Mesenchymal stem cell (in vitro differentiated cells and primary cell): ENCODE measurements at regions not wholly inside any gene's neighbourhood (a gene's known extent, or its start where the extent isn't known, plus 50 kb on each side); places are given as distances from the start of the nearest gene placed in this dataset.
A peak's percentile ranks its signal among the peaks of the same experiment; 100 is the strongest.

Experiments
- DNase-seq: peaks from one replicate; pipeline ENCODE4 v3.0.0-alpha.2; 2013
- H2AFZ ChIP-seq: one replicate; pipeline ENCODE4 v1.6.1; 2013; ENCODE audit warnings: low read depth, mild to moderate bottlenecking, control low read depth, inconsistent platforms, low read length, moderate library complexity
- H2AK5ac ChIP-seq: 2 replicates; pipeline ENCODE4 v1.6.1; 2013; ENCODE audit warnings: low read length, moderate library complexity, mild to moderate bottlenecking, inconsistent platforms; ENCODE audit not compliant: severe bottlenecking
- H2BK120ac ChIP-seq: one replicate; pipeline ENCODE4 v1.6.1; 2013; ENCODE audit warnings: low read depth, mild to moderate bottlenecking, inconsistent platforms, low read length, moderate library complexity
- H2BK12ac ChIP-seq, 2 experiments: one replicate each; pipeline ENCODE4 v1.6.1; 2013; ENCODE audit warnings: inconsistent platforms in 2 of 2, low read length in 2 of 2, mild to moderate bottlenecking in 2 of 2, moderate library complexity in 2 of 2, control low read depth in 1 of 2
- H2BK15ac ChIP-seq: one replicate; pipeline ENCODE4 v1.6.1; 2013; ENCODE audit warnings: mild to moderate bottlenecking, low read depth, inconsistent platforms; ENCODE audit not compliant: poor library complexity, severe bottlenecking
- H2BK5ac ChIP-seq: 2 replicates; pipeline ENCODE4 v1.6.1; 2013; ENCODE audit warnings: low read depth, mild to moderate bottlenecking, low read length, control low read depth, inconsistent platforms; ENCODE audit not compliant: poor library complexity, severe bottlenecking
- H3K14ac ChIP-seq, 2 experiments: one replicate each; pipeline ENCODE4 v1.6.1; 2013; ENCODE audit warnings: inconsistent platforms in 2 of 2, low read length in 2 of 2, control low read depth in 1 of 2, mild to moderate bottlenecking in 1 of 2, moderate library complexity in 1 of 2
- H3K18ac ChIP-seq, 2 experiments: one replicate each; pipeline ENCODE4 v1.6.1; 2013; ENCODE audit warnings: inconsistent platforms in 2 of 2, low read length in 2 of 2, control low read depth in 1 of 2, low read depth in 1 of 2, mild to moderate bottlenecking in 1 of 2
- H3K23ac ChIP-seq, 2 experiments: one replicate each; pipeline ENCODE4 v1.6.1; 2013; ENCODE audit warnings: inconsistent platforms in 2 of 2, low read length in 2 of 2, mild to moderate bottlenecking in 2 of 2, moderate library complexity in 2 of 2, control low read depth in 1 of 2
- H3K27ac ChIP-seq: 2 replicates; pipeline ENCODE4 v1.5.1; 2013; ENCODE audit warnings: mild to moderate bottlenecking, moderate library complexity, low read length, control low read depth, inconsistent platforms; ENCODE audit not compliant: poor library complexity, severe bottlenecking
- H3K27me3 ChIP-seq, 2 experiments: 2 replicates each; pipeline versions ENCODE4 v1.6.1 to v1.7.0; 2013; ENCODE audit warnings: low read length in 2 of 2, mild to moderate bottlenecking in 2 of 2, moderate library complexity in 2 of 2, control low read depth in 1 of 2, inconsistent platforms in 1 of 2; ENCODE audit not compliant: control insufficient read depth in 1 of 2, insufficient read depth in 1 of 2
- H3K36me3 ChIP-seq, 2 experiments: 2 replicates each; pipeline versions ENCODE4 v1.6.1 to v1.7.0; 2013; ENCODE audit warnings: low read length in 2 of 2, control low read depth in 1 of 2, inconsistent platforms in 1 of 2, low read depth in 1 of 2, mild to moderate bottlenecking in 1 of 2; ENCODE audit not compliant: insufficient read depth in 2 of 2, control insufficient read depth in 1 of 2
- H3K4ac ChIP-seq, 2 experiments: one replicate each; pipeline ENCODE4 v1.6.1; 2013; ENCODE audit warnings: inconsistent platforms in 2 of 2, low read length in 2 of 2, mild to moderate bottlenecking in 2 of 2, moderate library complexity in 2 of 2, control low read depth in 1 of 2, low read depth in 1 of 2
- H3K4me1 ChIP-seq: 2 replicates; pipeline ENCODE4 v1.6.1; 2013; ENCODE audit warnings: low read depth, low read length, control low read depth; ENCODE audit not compliant: control insufficient read depth, insufficient read depth
- H3K4me2 ChIP-seq: 2 replicates; pipeline ENCODE4 v1.6.1; 2013; ENCODE audit warnings: low read length, mild to moderate bottlenecking, inconsistent platforms; ENCODE audit not compliant: poor library complexity, severe bottlenecking
- H3K4me3 ChIP-seq, 2 experiments: 2 replicates each; pipeline versions ENCODE4 v1.5.1 to v1.7.0; 2013; ENCODE audit warnings: low read length in 2 of 2, mild to moderate bottlenecking in 2 of 2, control low read depth in 1 of 2, low read depth in 1 of 2; ENCODE audit not compliant: insufficient read depth in 1 of 2
- H3K79me1 ChIP-seq: replicated peaks from 2 replicates; pipeline ENCODE4 v1.6.1; 2013; ENCODE audit warnings: mild to moderate bottlenecking, control low read depth, low read length, inconsistent platforms; ENCODE audit not compliant: poor library complexity, severe bottlenecking
- H3K9ac ChIP-seq: 2 replicates; pipeline ENCODE4 v1.7.0; 2013; ENCODE audit warnings: mild to moderate bottlenecking, low read length, moderate library complexity
- H3K9me3 ChIP-seq: 2 replicates; pipeline ENCODE4 v1.7.0; 2013; ENCODE audit warnings: mild to moderate bottlenecking, low read length; ENCODE audit not compliant: control insufficient read depth
- H4K8ac ChIP-seq: one replicate; pipeline ENCODE4 v1.6.1; 2013; ENCODE audit warnings: inconsistent platforms, mild to moderate bottlenecking, low read length, moderate library complexity
- H4K91ac ChIP-seq: one replicate; pipeline ENCODE4 v1.6.1; 2013; ENCODE audit warnings: mild to moderate bottlenecking, low read length, inconsistent platforms
- WGBS: methylation state at CpG from one replicate; pipeline ENCODE4 v1.1.7; 2013; ENCODE audit warnings: mixed read lengths; 5-methylcytosine and 5-hydroxymethylcytosine counted together

GRCh38 chr13:66218583-66218982, 1011.6 kb downstream of the PCDH9 start:
- no peaks in the 10 kb centered on the region for H3K36me3 ChIP-seq
- no peaks in the 10 kb centered on the region for H3K79me1 ChIP-seq
- no peaks in the 10 kb centered on the region for H3K27me3 ChIP-seq
- H2AK5ac ChIP-seq, result no peak overlapping the region
- no peak overlapping the region for H2BK12ac ChIP-seq
- no peak overlapping the region for H2BK120ac ChIP-seq
- H4K91ac ChIP-seq, result no peak overlapping the region
- DNase-seq, result no peak
- H3K9me3 ChIP-seq, result no peaks in the 10 kb centered on the region
- H3K14ac ChIP-seq, result no peak overlapping the region
- no peak overlapping the region for H3K23ac ChIP-seq
- no peak overlapping the region for H3K4me2 ChIP-seq
- H3K4me3 ChIP-seq, result no peak overlapping the region
- H3K27ac ChIP-seq, result no peak overlapping the region
- no peak overlapping the region for H2BK5ac ChIP-seq
- no peak overlapping the region for H3K18ac ChIP-seq
- no peak overlapping the region for H2AFZ ChIP-seq
- H3K4me1 ChIP-seq, result no peaks in the 10 kb centered on the region
- no peak overlapping the region for H4K8ac ChIP-seq
- no peak overlapping the region for H3K9ac ChIP-seq
- no peak overlapping the region for H3K4ac ChIP-seq
- no peak overlapping the region for H2BK15ac ChIP-seq

- H3K9ac ChIP-seq, result peak overlapping the region; percentile 1
- H3K4me1 ChIP-seq, result no peaks in the 10 kb centered on the region
- no peaks in the 10 kb centered on the region for H3K9me3 ChIP-seq
- H3K27me3 ChIP-seq, result no peaks in the 10 kb centered on the region
- H2BK120ac ChIP-seq, result no peak overlapping the region
- H3K4me3 ChIP-seq, result no peak overlapping the region
- 72% methylated on average over 6 of the region's 6 CpGs for WGBS
- H2BK5ac ChIP-seq, result no peak overlapping the region
- H3K4me2 ChIP-seq, result no peak overlapping the region
- no peak overlapping the region for H2AFZ ChIP-seq
- no peak overlapping the region for H3K4ac ChIP-seq
- H2BK15ac ChIP-seq, result no peak overlapping the region
- H4K91ac ChIP-seq, result no peak overlapping the region
- H4K8ac ChIP-seq, result no peak overlapping the region
- H3K79me1 ChIP-seq, result no peaks in the 10 kb centered on the region
- no peak for DNase-seq
- H2BK12ac ChIP-seq, result no peak overlapping the region
- H3K27ac ChIP-seq, result no peak overlapping the region
- H3K36me3 ChIP-seq, result no peaks in the 10 kb centered on the region
- H2AK5ac ChIP-seq, result no peak overlapping the region
- no peak overlapping the region for H3K23ac ChIP-seq
- H3K18ac ChIP-seq, result no peak overlapping the region
- H3K14ac ChIP-seq, result no peak overlapping the region
Observed at GRCh38 chr13:66216728-66217127, 1013.4 kb downstream of the PCDH9 start.

GRCh38 chr13:66214467-66214866, 1015.7 kb downstream of the PCDH9 start:
- no peak overlapping the region for H3K9ac ChIP-seq
- H3K23ac ChIP-seq, result no peak overlapping the region
- H3K79me1 ChIP-seq, result no peaks in the 10 kb centered on the region
- no peak overlapping the region for H3K4me2 ChIP-seq
- H3K9me3 ChIP-seq, result no peaks in the 10 kb centered on the region
- no peak overlapping the region for H2AFZ ChIP-seq
- no peak overlapping the region for H2BK12ac ChIP-seq
- H2BK15ac ChIP-seq, result no peak overlapping the region
- H3K4me3 ChIP-seq, result no peak overlapping the region
- no peaks in the 10 kb centered on the region for H3K27me3 ChIP-seq
- no peak overlapping the region for H2BK120ac ChIP-seq
- no peak overlapping the region for H3K4ac ChIP-seq
- no peaks in the 10 kb centered on the region for H3K4me1 ChIP-seq
- H4K8ac ChIP-seq, result no peak overlapping the region
- H3K18ac ChIP-seq, result no peak overlapping the region
- no peak overlapping the region for H3K14ac ChIP-seq
- H2BK5ac ChIP-seq, result no peak overlapping the region
- H2AK5ac ChIP-seq, result no peak overlapping the region
- DNase-seq, result no peak
- H3K36me3 ChIP-seq, result no peaks in the 10 kb centered on the region
- no peak overlapping the region for H4K91ac ChIP-seq
- H3K27ac ChIP-seq, result no peak overlapping the region

- no peak overlapping the region for H3K23ac ChIP-seq
- H2AK5ac ChIP-seq, result no peak overlapping the region
- 100% methylated on average over 1 of the region's 1 CpG for WGBS
- no peak overlapping the region for H3K9ac ChIP-seq
- no peak overlapping the region for H3K14ac ChIP-seq
- no peak overlapping the region for H3K27ac ChIP-seq
- H3K27me3 ChIP-seq, result no peaks in the 10 kb centered on the region
- H2BK15ac ChIP-seq, result no peak overlapping the region
- no peaks in the 10 kb centered on the region for H3K36me3 ChIP-seq
- no peak overlapping the region for H2AFZ ChIP-seq
- no peak overlapping the region for H2BK12ac ChIP-seq
- no peak overlapping the region for H3K4me3 ChIP-seq
- DNase-seq, result no peak
- no peak overlapping the region for H4K91ac ChIP-seq
- no peaks in the 10 kb centered on the region for H3K4me1 ChIP-seq
- no peak overlapping the region for H3K4me2 ChIP-seq
- H3K9me3 ChIP-seq, result no peaks in the 10 kb centered on the region
- H3K4ac ChIP-seq, result no peak overlapping the region
- H3K79me1 ChIP-seq, result no peaks in the 10 kb centered on the region
- H2BK5ac ChIP-seq, result no peak overlapping the region
- no peak overlapping the region for H3K18ac ChIP-seq
- no peak overlapping the region for H4K8ac ChIP-seq
- H2BK120ac ChIP-seq, result no peak overlapping the region
Observed at GRCh38 chr13:66212511-66212910, 1017.6 kb downstream of the PCDH9 start.
